SK-N-DZ (cell line): ENCODE measurements at regions not wholly inside any gene's neighbourhood (a gene's known extent, or its start where the extent isn't known, plus 50 kb on each side); places are given as distances from the start of the nearest gene placed in this dataset.

Source experiments
- DNase-seq: peaks from one replicate; pipeline ENCODE4 v3.0.0-alpha.2; 2015; ENCODE audit warnings: low spot score

DNA sequence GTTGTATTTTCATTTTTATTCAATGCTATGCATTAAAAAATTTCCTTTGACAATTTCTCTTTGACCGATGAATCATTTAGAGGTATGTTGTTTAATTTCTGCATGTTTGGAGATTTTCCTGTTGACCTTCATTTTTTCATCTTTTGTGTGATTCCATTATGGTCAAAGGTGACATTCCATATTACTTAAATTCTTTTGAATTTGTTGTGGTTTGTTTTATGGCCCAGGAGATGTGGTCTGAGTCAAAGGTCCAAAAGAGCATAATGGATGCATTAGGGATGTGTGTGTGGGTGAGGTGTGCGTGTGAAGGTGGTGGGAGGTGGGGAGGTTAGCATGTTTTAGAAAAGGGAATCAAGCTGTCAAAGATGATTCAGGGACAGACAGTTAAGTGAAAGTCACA is 76.0 kb upstream of the GIMD1 start:
- DNase-seq: no peak

DNA sequence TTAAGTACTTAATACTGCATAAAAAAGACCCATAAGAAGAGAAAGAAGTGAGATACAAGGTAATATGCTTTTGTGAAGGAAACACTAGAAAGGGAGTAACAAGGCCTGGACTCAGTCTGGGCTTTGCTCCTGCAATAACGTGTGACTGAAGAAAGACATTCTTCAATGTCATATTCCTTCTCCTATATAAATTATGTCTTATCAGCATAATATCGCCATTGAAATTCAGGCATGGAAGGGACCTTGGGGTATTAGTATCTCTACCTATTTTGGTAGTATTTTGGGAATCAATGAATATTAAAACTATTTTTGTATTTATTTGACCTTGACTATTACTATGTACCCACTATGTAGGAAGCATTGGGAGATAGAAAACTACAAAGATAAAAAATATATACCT is 62.2 kb upstream of the GIMD1 start:
- no peak for DNase-seq

DNA sequence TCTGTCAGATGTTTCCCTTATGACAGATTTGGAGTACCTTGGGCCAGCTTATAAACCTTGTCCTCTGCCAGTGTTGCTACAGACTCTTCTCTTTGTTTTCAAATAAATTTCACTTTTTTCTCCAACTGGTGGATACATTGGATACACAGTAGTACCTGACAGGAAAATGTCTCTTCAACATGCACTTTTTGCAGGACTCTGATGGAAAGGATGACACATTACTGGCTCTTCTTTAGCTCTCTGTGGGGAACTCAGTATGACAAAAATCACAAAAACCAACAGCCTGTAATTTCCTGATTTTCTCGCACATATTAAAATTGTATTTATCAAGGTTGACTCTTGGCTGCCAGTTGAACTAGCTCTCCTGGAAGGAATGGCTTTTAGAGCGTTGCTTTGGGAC is 61.3 kb upstream of the GIMD1 start:
- DNase-seq: no peak

DNA sequence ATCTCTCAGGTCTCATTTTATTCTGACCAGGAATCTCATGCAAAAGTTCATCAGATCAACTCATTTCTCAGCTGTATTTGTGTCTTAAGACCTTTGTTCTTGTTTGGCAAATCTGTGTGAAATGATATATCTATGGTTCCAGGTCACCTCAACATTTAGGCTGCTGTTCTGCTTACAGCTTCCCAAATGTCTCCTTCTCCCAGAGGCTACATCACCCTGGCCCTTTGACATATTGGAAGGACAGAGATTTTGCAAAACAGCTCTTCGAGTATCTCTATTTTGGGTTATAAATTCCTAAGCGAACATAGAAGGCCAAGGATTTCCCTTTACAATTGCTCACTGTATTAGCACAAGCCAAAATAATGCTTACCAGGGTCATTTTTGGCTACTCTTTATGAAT is 57.5 kb upstream of the GIMD1 start:
- no peak for DNase-seq

DNA sequence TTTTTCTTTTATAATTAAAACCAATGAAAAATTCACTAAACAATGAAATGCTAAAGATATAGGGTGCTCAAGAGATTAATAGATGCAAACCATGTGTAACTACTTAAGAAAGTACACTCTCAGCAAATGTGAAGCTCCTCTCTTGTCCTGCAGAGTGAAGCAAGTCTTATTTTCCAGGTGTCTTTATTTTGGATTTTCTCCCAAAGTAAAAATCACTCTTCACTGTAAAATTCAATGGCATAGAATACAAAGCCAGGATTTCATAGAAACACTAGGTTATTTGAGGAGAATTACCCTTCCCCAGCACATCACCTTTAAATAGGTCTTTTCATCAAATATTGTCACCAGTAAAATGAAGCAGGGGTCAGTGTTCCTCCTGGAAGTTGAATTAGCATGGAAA is 57.0 kb upstream of the GIMD1 start:
- no peak for DNase-seq

DNA sequence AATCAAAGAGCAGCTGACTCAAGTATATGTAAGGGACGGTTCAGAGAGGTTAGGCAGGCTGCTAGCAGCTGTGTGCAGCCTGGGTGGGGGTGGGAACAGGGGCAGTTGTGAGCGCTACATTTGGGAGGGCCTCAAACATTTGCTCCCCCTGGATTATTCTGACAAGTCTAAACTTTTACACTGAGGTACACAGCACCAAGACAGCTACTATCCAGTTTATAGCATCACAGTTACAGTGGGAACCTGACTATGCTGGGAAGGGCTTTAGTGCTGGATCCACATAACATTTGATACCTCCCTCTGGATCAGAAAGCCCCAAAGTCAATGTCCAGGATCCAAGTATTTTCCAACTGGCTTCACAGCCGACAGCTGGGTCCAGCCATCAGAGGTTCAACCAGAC is 55.8 kb upstream of the GIMD1 start:
- no peak for DNase-seq

DNA sequence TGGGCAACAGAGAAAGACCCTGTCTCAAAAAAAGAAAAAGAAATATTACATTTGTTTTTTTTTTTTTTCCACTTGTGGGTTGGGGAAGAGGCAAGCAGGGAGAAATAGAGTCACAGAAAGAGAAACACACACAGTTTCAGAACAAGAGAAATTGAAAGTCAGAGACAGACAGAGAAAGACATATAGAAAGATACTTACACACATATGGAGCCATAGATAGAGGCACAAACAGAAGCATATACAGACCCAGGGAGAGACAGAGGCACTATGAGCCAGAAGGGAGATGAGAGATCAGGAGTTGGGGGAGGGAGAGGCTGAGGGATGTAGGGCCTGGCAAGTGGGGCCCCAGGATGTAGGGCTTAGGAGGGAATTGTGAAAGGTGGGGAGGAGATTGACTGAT is 55.2 kb upstream of the GIMD1 start:
- DNase-seq: no peak

DNA sequence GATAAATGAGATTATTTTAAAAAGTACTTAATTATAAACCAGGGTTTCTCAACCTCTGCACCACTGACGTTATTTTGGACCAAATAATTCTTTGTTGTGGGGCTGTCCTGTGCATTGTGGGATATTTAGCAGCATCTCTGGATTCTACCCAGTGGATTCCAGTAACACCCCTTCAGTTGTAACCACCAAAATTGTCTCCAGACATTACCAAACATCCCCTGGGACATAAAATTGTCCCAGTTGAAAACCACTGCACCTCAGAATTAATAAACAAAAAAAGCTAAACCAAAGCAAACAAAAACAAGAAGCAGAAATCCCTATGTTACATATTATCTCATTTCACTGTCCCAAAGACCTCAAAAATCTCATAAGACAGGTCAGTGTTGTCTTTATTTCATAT is 54.2 kb upstream of the GIMD1 start:
- DNase-seq: no peak

DNA sequence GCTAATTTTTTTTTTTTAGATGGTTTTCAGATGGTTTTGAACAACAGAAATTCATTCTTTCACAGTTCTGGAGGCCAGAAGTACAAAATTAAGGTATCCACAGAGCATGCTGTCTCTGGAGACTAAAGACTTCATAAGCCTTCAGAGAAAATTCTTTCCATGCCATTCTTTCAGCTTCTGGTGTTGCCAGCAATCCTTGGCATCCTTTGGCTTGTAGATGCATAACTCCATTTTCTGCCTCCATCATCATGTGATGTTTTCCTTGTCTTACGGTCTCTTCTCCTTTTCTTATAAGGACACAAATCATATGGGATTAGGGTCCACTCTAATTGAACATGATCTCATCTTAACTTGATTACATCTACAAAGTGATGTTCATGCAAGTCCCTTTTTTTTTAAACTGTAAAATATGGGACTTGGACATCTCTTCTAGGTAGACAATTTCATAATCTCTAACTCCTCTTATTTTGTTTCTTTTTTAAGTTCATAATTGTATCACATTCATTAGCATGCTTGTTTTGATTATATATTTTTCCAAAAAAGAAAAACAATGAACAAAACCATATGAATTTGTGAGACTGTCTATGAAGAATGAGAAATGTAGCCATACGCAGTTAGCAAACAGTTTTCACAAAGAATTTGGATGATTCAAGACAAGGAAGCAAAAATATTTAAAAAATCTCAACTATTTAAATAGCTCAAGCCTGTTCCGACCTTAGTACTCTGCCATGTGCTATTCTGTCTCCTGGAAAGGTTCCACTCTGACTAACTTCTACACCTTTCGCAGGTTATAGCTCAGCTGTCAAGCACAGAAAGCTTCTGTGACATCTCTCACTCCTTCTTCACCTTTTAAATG is 53.1 kb upstream of the GIMD1 start:
- peak; percentile 17 for DNase-seq

DNA sequence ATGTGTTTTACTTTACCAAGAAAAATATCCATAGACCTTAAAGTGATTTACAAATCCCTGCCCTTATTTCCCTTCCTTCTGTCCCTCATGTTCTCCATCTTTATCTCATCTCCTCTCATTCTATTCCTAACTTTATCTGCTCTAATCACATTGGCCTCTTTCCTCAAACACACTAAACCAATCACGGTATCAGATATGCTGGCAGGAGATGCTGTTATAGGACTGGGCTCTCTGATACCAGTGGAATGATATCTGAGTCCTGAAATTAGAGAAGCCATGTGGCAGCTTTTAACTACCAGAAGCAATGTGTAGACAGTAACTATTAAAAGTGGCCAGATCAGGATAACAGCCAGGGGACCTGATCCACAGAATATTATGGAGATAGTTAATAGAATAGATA is 49.9 kb upstream of the GIMD1 start:
- DNase-seq: peak; percentile 97
